Osteocyte (in vitro differentiated cells): ENCODE measurements at regions not wholly inside any gene's neighbourhood (a gene's known extent, or its start where the extent isn't known, plus 50 kb on each side); places are given as distances from the start of the nearest gene placed in this dataset.
A peak's percentile ranks its signal among the peaks of the same experiment; 100 is the strongest.

Experiments used
- DNase-seq: peaks from one replicate; pipeline ENCODE4 v3.0.0; 2021; ENCODE audit warnings: mixed read lengths; ENCODE audit not compliant: unreplicated experiment; ENCODE audit errors: extremely low spot score
- H3K27ac Mint-ChIP-seq: one replicate; pipeline ENCODE4 v1.8.0; 2021; ENCODE audit warnings: mild to moderate bottlenecking, mixed read lengths; ENCODE audit not compliant: unreplicated experiment
- H3K27me3 Mint-ChIP-seq: one replicate; pipeline ENCODE4 v1.8.0; 2021; ENCODE audit warnings: mixed read lengths; ENCODE audit not compliant: unreplicated experiment
- H3K36me3 Mint-ChIP-seq: one replicate; pipeline ENCODE4 v1.8.0; 2021; ENCODE audit warnings: mixed read lengths; ENCODE audit not compliant: unreplicated experiment
- H3K4me1 Mint-ChIP-seq: one replicate; pipeline ENCODE4 v1.8.0; 2021; ENCODE audit warnings: mixed read lengths; ENCODE audit not compliant: unreplicated experiment
- H3K4me3 Mint-ChIP-seq: one replicate; pipeline ENCODE4 v1.8.0; 2021; ENCODE audit warnings: mild to moderate bottlenecking, moderate library complexity, mixed read lengths; ENCODE audit not compliant: unreplicated experiment
- H3K9me3 Mint-ChIP-seq: one replicate; pipeline ENCODE4 v1.8.0; 2021; ENCODE audit warnings: mixed read lengths; ENCODE audit not compliant: unreplicated experiment
- CTCF ChIP-seq: fragments of 200-600 bp; sonication (generic); IDR thresholded peaks from 2 replicates; pipeline ENCODE4 v1.5.0; 2021; ENCODE audit warnings: antibody characterized with exemption, mild to moderate bottlenecking, moderate library complexity

- Mint-ChIP-seq H3K4me3 (no peak overlapping the region), H3K9me3 (no peaks in the 10 kb centered on the region)
Observed at GRCh38 chr6:160934157-160934556, 57.4 kb upstream of the MAP3K4 start.

GRCh38 chr6:160940197-160940596 lies 51.4 kb upstream of the MAP3K4 start:
- Mint-ChIP-seq H3K4me3 (no peak overlapping the region), H3K36me3 (no peaks in the 10 kb centered on the region), H3K27me3 (peaks cover 28% of the 10 kb centered on the region), H3K4me1 (no peaks in the 10 kb centered on the region), H3K9me3 (no peaks in the 10 kb centered on the region), H3K27ac (no peak overlapping the region)
- no peak for DNase-seq
- TF ChIP-seq CTCF, result no peak

More at GRCh38 chr6:160934157-160934556, 57.4 kb upstream of the MAP3K4 start:
- no peak for TF ChIP-seq CTCF
- Mint-ChIP-seq H3K36me3 (no peaks in the 10 kb centered on the region), H3K27me3 (peaks cover 38% of the 10 kb centered on the region), H3K27ac (no peak overlapping the region), H3K4me1 (peaks cover 4% of the 10 kb centered on the region)
- peak; percentile 15 for DNase-seq
